Activated T-helper 1 cell treated with anti-CD3 and anti-CD28 coated beads, Interleukin-12 subunit alpha, Interleukin-12 subunit beta, Interleukin-2, Interleukin-4 antibody, amounts not matched to agents 30 ng/mL and 10 ng/mL and 1 ng/mL, durations not matched to agents 14 hours and 24 hours and 36 hours (primary cell): ENCODE measurements at regions not wholly inside any gene's neighbourhood (a gene's known extent, or its start where the extent isn't known, plus 50 kb on each side); places are given as distances from the start of the nearest gene placed in this dataset.

Source experiments
- DNase-seq: peaks from one replicate; pipeline ENCODE4 v3.0.0; 2021; ENCODE audit warnings: low spot score
- H3K27ac Mint-ChIP-seq: one replicate; pipeline ENCODE4 v1.8.0; 2021; ENCODE audit warnings: mild to moderate bottlenecking, mixed read lengths
- H3K27me3 Mint-ChIP-seq: one replicate; pipeline ENCODE4 v1.8.0; 2022; ENCODE audit warnings: mild to moderate bottlenecking, moderate library complexity, mixed read lengths; ENCODE audit not compliant: insufficient read depth
- H3K36me3 Mint-ChIP-seq: one replicate; pipeline ENCODE4 v1.8.0; 2021; ENCODE audit warnings: low read depth, mixed read lengths
- H3K4me1 Mint-ChIP-seq: one replicate; pipeline ENCODE4 v1.8.0; 2021; ENCODE audit warnings: low read depth, mixed read lengths
- H3K4me3 Mint-ChIP-seq: one replicate; pipeline ENCODE4 v1.8.0; 2021; ENCODE audit warnings: mild to moderate bottlenecking, moderate library complexity, mixed read lengths
- H3K9me3 Mint-ChIP-seq: one replicate; pipeline ENCODE4 v1.8.0; 2021; ENCODE audit warnings: mixed read lengths
- intact Hi-C: fragments of 100-400 bp; cut with micrococcal nuclease; formaldehyde crosslinking; loops from one replicate; pipeline ENCODE4 v1.15.1; 2024

- H3K4me3 Mint-ChIP-seq = no peak overlapping the region
- no peaks in the 10 kb centered on the region for H3K9me3 Mint-ChIP-seq
- H3K27me3 Mint-ChIP-seq = no peaks in the 10 kb centered on the region
- H3K36me3 Mint-ChIP-seq = no peaks in the 10 kb centered on the region
- no peaks in the 10 kb centered on the region for H3K4me1 Mint-ChIP-seq
- H3K27ac Mint-ChIP-seq = no peak overlapping the region
- DNase-seq = no peak
- intact Hi-C loops = no loop called here
Measured at GRCh38 chr4:181189751-181190150, 1053.5 kb upstream of the TENM3 start.

DNA sequence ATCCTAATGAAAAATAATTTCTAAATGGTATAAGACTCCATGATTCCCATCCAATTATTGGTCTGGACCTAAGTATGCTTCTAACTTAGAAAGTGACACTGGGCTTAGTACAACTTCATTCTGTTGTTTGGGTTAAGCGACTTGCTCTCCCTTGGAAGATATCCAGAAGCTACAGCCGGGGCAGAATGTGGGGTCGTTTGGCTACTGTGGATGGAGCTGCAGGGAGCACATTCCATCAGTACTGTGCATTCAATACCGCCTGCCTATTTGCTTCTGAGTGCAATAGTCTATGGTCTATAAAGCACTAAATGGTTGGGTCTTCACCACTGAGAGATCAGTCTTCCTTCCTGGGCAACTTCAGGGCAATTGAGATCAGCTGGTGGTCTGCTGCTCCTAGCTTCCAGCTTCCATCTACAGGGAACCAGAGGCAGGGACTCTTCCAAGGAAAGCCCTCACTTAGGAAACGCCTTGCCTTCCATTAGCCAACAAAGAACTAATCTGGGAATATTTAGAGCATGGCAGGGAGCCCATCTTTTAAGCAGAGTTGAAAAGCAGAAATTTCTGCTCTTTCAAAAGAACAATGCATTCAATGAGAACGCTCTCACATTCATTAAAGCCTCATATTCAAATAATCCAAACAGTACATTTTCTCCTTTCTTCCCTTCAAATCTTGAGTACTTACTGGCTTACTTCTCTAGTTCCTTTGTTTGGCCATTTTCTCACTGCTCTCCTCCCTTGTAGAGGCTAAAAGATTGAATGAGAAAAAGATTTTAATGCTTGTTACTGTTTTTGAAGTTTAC, 1049.9 kb upstream of the TENM3 start:
- no peak for DNase-seq
- intact Hi-C loops = no loop called here
- Mint-ChIP-seq H3K27me3 (no peaks in the 10 kb centered on the region), H3K4me3 (no peak overlapping the region), H3K36me3 (no peaks in the 10 kb centered on the region), H3K4me1 (no peaks in the 10 kb centered on the region), H3K27ac (no peak overlapping the region), H3K9me3 (no peaks in the 10 kb centered on the region)

GRCh38 chr4:181194096-181194495, 1049.1 kb upstream of the TENM3 start:
- H3K27ac Mint-ChIP-seq = no peak overlapping the region
- no peaks in the 10 kb centered on the region for H3K9me3 Mint-ChIP-seq
- no peaks in the 10 kb centered on the region for H3K36me3 Mint-ChIP-seq
- no peak for DNase-seq
- H3K4me1 Mint-ChIP-seq = no peaks in the 10 kb centered on the region
- no peaks in the 10 kb centered on the region for H3K27me3 Mint-ChIP-seq
- intact Hi-C loops = no loop called here
- no peak overlapping the region for H3K4me3 Mint-ChIP-seq

DNA sequence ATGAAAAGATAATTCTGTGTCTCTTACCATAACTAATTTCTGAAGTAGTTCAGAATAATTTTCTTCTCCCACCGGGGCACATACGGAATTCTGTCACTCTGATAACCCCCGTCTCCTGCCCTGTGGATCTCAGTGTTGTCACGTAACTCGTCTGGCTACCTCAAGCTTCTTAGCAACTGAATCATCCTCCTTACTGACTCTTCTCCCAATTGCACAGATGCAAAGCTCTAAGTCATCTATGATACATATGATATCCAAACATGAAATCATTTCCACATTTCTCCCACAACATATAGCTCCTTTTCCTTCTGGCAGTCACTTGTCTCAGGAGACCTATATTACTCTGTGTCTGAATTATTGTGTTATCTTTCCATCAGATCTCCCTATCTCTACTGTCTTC, 1043.1 kb upstream of the TENM3 start:
- no peaks in the 10 kb centered on the region for H3K36me3 Mint-ChIP-seq
- intact Hi-C loops = no loop called here
- no peak overlapping the region for H3K27ac Mint-ChIP-seq
- no peaks in the 10 kb centered on the region for H3K27me3 Mint-ChIP-seq
- H3K9me3 Mint-ChIP-seq = no peaks in the 10 kb centered on the region
- no peaks in the 10 kb centered on the region for H3K4me1 Mint-ChIP-seq
- no peak for DNase-seq
- no peak overlapping the region for H3K4me3 Mint-ChIP-seq

- no peak for DNase-seq
- Mint-ChIP-seq H3K4me1 (no peaks in the 10 kb centered on the region), H3K4me3 (no peak overlapping the region), H3K9me3 (no peaks in the 10 kb centered on the region), H3K27ac (no peak overlapping the region), H3K27me3 (no peaks in the 10 kb centered on the region), H3K36me3 (no peaks in the 10 kb centered on the region)
- intact Hi-C loops = no loop called here
Measured at GRCh38 chr4:181202240-181202639, 1041.0 kb upstream of the TENM3 start.

DNA sequence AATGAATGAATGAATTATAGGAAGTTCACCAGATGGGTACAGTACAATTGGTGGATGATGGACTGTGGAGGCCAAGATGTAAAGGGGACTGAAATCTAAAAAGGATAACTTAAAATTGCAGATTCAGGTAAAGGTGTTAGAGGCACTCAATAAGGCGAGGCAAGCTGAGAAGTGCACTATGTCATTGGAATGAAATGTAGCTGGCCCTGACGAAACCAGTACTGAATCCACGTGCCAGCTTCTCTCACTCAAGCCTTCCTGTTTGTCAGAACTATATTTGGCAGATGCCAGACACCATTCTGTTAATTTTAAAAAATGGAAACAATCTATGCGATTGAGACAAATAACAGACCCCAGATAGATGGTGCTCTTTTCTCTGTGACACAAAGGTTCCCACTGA, 1039.1 kb upstream of the TENM3 start:
- intact Hi-C loops = no loop called here
- H3K27me3 Mint-ChIP-seq = no peaks in the 10 kb centered on the region
- no peak overlapping the region for H3K27ac Mint-ChIP-seq
- no peak overlapping the region for H3K4me3 Mint-ChIP-seq
- H3K36me3 Mint-ChIP-seq = no peaks in the 10 kb centered on the region
- no peaks in the 10 kb centered on the region for H3K9me3 Mint-ChIP-seq
- no peaks in the 10 kb centered on the region for H3K4me1 Mint-ChIP-seq
- DNase-seq = no peak

DNA sequence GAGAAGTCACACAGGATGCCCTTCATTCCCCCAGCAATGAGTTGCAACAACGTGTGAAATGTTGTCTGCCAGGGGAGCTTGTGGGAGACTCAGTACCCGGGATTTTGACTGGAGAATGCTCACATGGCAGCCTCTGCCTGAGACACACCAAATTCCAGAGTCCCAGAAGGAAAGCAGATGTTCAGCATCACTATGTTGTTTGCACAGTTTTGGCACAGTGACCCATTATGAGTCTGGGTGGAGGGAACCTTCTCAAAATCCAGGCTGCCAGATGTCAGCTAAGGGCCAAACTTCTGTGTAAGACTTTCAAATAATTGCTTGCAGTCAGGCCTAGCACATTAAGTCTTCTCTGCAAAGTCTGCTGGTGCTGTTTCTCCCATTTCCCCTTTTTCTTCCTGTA, 1029.7 kb upstream of the TENM3 start:
- DNase-seq = no peak
- Mint-ChIP-seq H3K27me3 (no peaks in the 10 kb centered on the region), H3K4me1 (no peaks in the 10 kb centered on the region), H3K36me3 (no peaks in the 10 kb centered on the region), H3K27ac (no peak overlapping the region), H3K4me3 (no peak overlapping the region), H3K9me3 (no peaks in the 10 kb centered on the region)
- intact Hi-C loops = no loop called here

GRCh38 chr4:181216501-181216900, 1026.7 kb upstream of the TENM3 start:
- intact Hi-C loops = no loop called here
- H3K4me3 Mint-ChIP-seq = no peak overlapping the region
- H3K36me3 Mint-ChIP-seq = no peaks in the 10 kb centered on the region
- no peaks in the 10 kb centered on the region for H3K9me3 Mint-ChIP-seq
- DNase-seq = no peak
- no peak overlapping the region for H3K27ac Mint-ChIP-seq
- no peaks in the 10 kb centered on the region for H3K27me3 Mint-ChIP-seq
- H3K4me1 Mint-ChIP-seq = no peaks in the 10 kb centered on the region

GRCh38 chr4:181219783-181220416, 1023.3 kb upstream of the TENM3 start:
- DNase-seq = no peak
- intact Hi-C loops = no loop called here
- H3K9me3 Mint-ChIP-seq = no peaks in the 10 kb centered on the region

DNA sequence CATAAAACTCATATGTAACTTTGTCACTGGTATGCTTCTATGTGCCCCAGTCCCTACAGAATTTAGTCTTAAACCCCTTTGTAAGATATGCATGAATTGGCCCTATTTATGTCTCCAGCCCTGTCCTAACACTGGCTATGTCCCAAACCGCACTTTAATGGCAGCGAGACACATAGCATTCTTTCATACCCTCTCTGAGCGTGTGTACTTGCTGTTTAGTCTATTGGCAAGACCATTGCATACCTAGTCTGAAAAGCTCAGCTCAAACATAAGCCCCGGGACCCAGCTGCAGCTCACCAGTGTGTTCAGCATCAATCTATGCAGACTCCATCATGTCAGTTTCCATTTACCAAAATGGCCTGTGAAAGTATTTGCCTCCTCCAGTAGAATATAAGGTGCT, 1018.4 kb upstream of the TENM3 start:
- DNase-seq = no peak
- Mint-ChIP-seq H3K4me1 (no peaks in the 10 kb centered on the region), H3K27me3 (no peaks in the 10 kb centered on the region), H3K9me3 (no peaks in the 10 kb centered on the region), H3K4me3 (no peak overlapping the region), H3K36me3 (no peaks in the 10 kb centered on the region), H3K27ac (no peak overlapping the region)
- intact Hi-C loops = no loop called here

More at GRCh38 chr4:181219783-181220416, 1023.3 kb upstream of the TENM3 start:
- H3K27ac Mint-ChIP-seq = no peak overlapping the region
- no peaks in the 10 kb centered on the region for H3K36me3 Mint-ChIP-seq
- H3K4me3 Mint-ChIP-seq = no peak overlapping the region
- H3K4me1 Mint-ChIP-seq = no peaks in the 10 kb centered on the region
- H3K27me3 Mint-ChIP-seq = no peaks in the 10 kb centered on the region

DNA sequence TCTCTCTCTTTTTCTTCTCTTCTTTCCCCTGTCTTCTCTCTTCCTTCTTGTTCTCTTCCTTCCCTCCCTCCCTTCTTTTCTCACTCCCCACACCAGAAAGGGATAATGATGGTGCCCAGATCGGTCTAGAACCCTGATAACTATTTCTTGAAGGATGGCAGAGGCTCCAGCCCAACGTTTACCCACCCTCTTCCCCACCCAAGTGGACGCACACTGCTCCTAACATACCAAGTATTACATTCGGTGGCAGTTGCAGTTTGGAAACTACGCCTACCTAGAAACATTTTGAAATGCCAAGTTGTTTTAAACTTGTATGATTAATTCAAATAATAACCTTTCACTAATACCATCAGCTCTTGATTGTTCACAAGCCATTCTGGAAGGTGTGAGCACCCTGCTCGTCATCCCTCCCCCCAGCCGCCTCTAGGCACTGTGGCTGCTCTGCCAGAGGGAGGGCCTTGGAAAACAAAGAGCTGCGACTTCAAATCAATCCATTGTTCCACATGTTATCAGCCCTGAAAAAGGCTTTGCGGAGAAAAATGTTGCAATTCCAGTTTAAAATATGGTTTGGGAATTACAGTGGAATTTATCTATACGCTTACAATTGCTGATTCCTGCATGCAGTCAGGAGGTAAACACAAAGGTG, 1017.5 kb upstream of the TENM3 start:
- no peaks in the 10 kb centered on the region for H3K9me3 Mint-ChIP-seq
- intact Hi-C loops = no loop called here
- no peak overlapping the region for H3K27ac Mint-ChIP-seq
- no peaks in the 10 kb centered on the region for H3K27me3 Mint-ChIP-seq
- no peak for DNase-seq
- no peaks in the 10 kb centered on the region for H3K4me1 Mint-ChIP-seq
- no peak overlapping the region for H3K4me3 Mint-ChIP-seq
- no peaks in the 10 kb centered on the region for H3K36me3 Mint-ChIP-seq

GRCh38 chr4:181234951-181235680, 1008.1 kb upstream of the TENM3 start:
- no peaks in the 10 kb centered on the region for H3K9me3 Mint-ChIP-seq
- H3K4me3 Mint-ChIP-seq = no peak overlapping the region
- DNase-seq = no peak
- H3K36me3 Mint-ChIP-seq = no peaks in the 10 kb centered on the region
- no peaks in the 10 kb centered on the region for H3K27me3 Mint-ChIP-seq
- no peak overlapping the region for H3K27ac Mint-ChIP-seq
- intact Hi-C loops = no loop called here
- no peaks in the 10 kb centered on the region for H3K4me1 Mint-ChIP-seq

DNA sequence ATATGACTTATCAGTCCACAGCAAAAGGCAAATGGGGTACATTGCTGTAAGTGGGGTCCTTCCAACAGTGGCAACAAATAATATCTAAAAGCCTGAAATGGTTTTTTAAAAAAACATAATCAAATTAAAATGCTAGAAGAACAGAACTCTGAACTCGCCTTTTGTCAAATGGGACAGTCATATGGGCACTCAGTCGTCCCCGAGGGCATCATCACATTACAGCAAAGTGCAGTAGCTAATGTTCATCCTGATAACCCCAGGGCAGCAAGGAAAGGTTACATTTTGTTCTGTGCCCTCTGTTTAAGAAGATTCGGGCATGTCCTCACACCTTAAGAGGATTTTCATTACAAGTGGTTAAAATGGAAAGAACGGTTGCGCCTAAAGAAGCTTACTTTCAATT, 997.9 kb upstream of the TENM3 start:
- peaks cover 5% of the 10 kb centered on the region for H3K9me3 Mint-ChIP-seq
- no peaks in the 10 kb centered on the region for H3K36me3 Mint-ChIP-seq
- H3K4me3 Mint-ChIP-seq = no peak overlapping the region
- DNase-seq = no peak
- intact Hi-C loops = no loop called here
- H3K27ac Mint-ChIP-seq = no peak overlapping the region
- H3K27me3 Mint-ChIP-seq = no peaks in the 10 kb centered on the region
- no peaks in the 10 kb centered on the region for H3K4me1 Mint-ChIP-seq
